CD4-positive, CD25-positive, alpha-beta regulatory T cell (primary cell): ENCODE measurements at regions not wholly inside any gene's neighbourhood (a gene's known extent, or its start where the extent isn't known, plus 50 kb on each side); places are given as distances from the start of the nearest gene placed in this dataset.
"Not testable (repeated sequence)": the region's sequence is repeated elsewhere in the genome, so short reads cannot be mapped to it uniquely, and the experiment has no call there.

Experiments used
- ATAC-seq, 2 donors: fragments of 150-1000 bp; cut with Tn5 transposase; one replicate each; pipeline ENCODE4 v1.10.0; 2021; ENCODE audit warnings: low read depth in 2 of 2, moderate number of reproducible peaks in 2 of 2, moderate library complexity in 1 of 2
- DNase-seq, 3 donors: peaks; one replicate each; pipeline versions ENCODE4 v3.0.0 to v3.0.0-alpha.2; 2012 to 2022; ENCODE audit warnings: mixed read lengths in 1 of 3
- H3K27ac ChIP-seq: one replicate; pipeline ENCODE4 v1.7.0; 2013; ENCODE audit warnings: mild to moderate bottlenecking, low read length; ENCODE audit not compliant: insufficient read depth, poor library complexity, severe bottlenecking
- H3K27me3 ChIP-seq: one replicate; pipeline ENCODE4 v1.7.0; 2013; ENCODE audit warnings: low read length; ENCODE audit not compliant: control insufficient read depth, insufficient read depth
- H3K36me3 ChIP-seq: one replicate; pipeline ENCODE4 v1.7.0; 2013; ENCODE audit warnings: mild to moderate bottlenecking, low read length, moderate library complexity; ENCODE audit not compliant: control insufficient read depth, insufficient read depth
- H3K4me1 ChIP-seq: 2 replicates; pipeline ENCODE4 v1.7.0; 2013; ENCODE audit warnings: mild to moderate bottlenecking, low read length; ENCODE audit not compliant: insufficient read depth, control insufficient read depth, poor library complexity, severe bottlenecking
- H3K4me3 ChIP-seq: one replicate; pipeline ENCODE4 v1.7.0; 2013; ENCODE audit warnings: low read depth, mild to moderate bottlenecking, low read length, moderate library complexity
- H3K9me3 ChIP-seq, 2 experiments: 1 replicate in 1 of 2; 2 replicates in 1 of 2; pipeline ENCODE4 v1.7.0; 2013; ENCODE audit warnings: low read length in 2 of 2, mild to moderate bottlenecking in 1 of 2, moderate library complexity in 1 of 2; ENCODE audit not compliant: control insufficient read depth in 2 of 2
- H3K27ac Mint-ChIP-seq, 3 donors: one replicate each; pipeline ENCODE4 v1.8.0; 2020 to 2022; ENCODE audit warnings: mild to moderate bottlenecking in 3 of 3, mixed read lengths in 3 of 3, moderate library complexity in 2 of 3
- H3K27me3 Mint-ChIP-seq: one replicate; pipeline ENCODE4 v1.8.0; 2022; ENCODE audit warnings: mild to moderate bottlenecking, mixed read lengths
- H3K36me3 Mint-ChIP-seq: one replicate; pipeline ENCODE4 v1.8.0; 2020; ENCODE audit warnings: mixed read lengths
- H3K4me1 Mint-ChIP-seq, 4 donors: one replicate each; pipeline ENCODE4 v1.8.0; 2020 to 2022; ENCODE audit warnings: mixed read lengths in 4 of 4, mild to moderate bottlenecking in 1 of 4
- H3K4me3 Mint-ChIP-seq, 4 donors: one replicate each; pipeline ENCODE4 v1.8.0; 2020 to 2022; ENCODE audit warnings: mild to moderate bottlenecking in 4 of 4, mixed read lengths in 4 of 4, moderate library complexity in 3 of 4
- H3K9me3 Mint-ChIP-seq, 7 donors: one replicate each; pipeline ENCODE4 v1.8.0; 2020 to 2022; ENCODE audit warnings: mixed read lengths in 7 of 7, mild to moderate bottlenecking in 3 of 7, moderate library complexity in 2 of 7

- H3K9me3 Mint-ChIP-seq, H3K4me3 ChIP-seq, H3K36me3 Mint-ChIP-seq, H3K9me3 ChIP-seq, H3K27me3 Mint-ChIP-seq, H3K27ac ChIP-seq, H3K36me3 ChIP-seq, H3K4me1 ChIP-seq, ATAC-seq, H3K27me3 ChIP-seq, H3K4me3 Mint-ChIP-seq: not testable (repeated sequence)
- Mint-ChIP-seq H3K27ac (peak overlapping the region in 1 of 3 donors; percentile 6), H3K4me1 (peaks cover 10 to 36% (median 18%) of the 10 kb centered on the region in 4 donors)
- DNase-seq, result peak in 1 of 3 donors; percentile 33
These were observed 76.9 kb upstream of the TNFSF11 start for GRCh38 chr13:42496926-42497554.

- no peak overlapping the region for H3K27ac Mint-ChIP-seq
- H3K4me1 ChIP-seq, result peaks cover 6% of the 10 kb centered on the region
- H3K4me1 Mint-ChIP-seq, result peaks cover 10 to 30% (median 18%) of the 10 kb centered on the region in 4 donors
- DNase-seq (peak in 1 of 3 donors; percentile 52), ATAC-seq (peak; percentile 47 to 60)
- H3K9me3 ChIP-seq, result no peaks in the 10 kb centered on the region
- peaks cover 0 to 3% (median 0%) of the 10 kb centered on the region in 7 donors for H3K9me3 Mint-ChIP-seq
- no peaks in the 10 kb centered on the region for H3K36me3 ChIP-seq
- H3K27me3 Mint-ChIP-seq, result peaks cover 4% of the 10 kb centered on the region
- H3K4me3 ChIP-seq, result no peak overlapping the region
- H3K27me3 ChIP-seq, result no peaks in the 10 kb centered on the region
- H3K4me3 Mint-ChIP-seq, result no peak overlapping the region
- no peak overlapping the region for H3K27ac ChIP-seq
- H3K36me3 Mint-ChIP-seq, result peaks cover 4% of the 10 kb centered on the region
These were observed 76.2 kb upstream of the TNFSF11 start for GRCh38 chr13:42497798-42498197.

- H3K27me3 ChIP-seq, result no peaks in the 10 kb centered on the region
- H3K9me3 ChIP-seq, result no peaks in the 10 kb centered on the region
- Mint-ChIP-seq H3K9me3 (peaks cover 0 to 3% (median 0%) of the 10 kb centered on the region in 7 donors), H3K27ac (no peak overlapping the region), H3K4me1 (peaks cover 10 to 29% (median 17%) of the 10 kb centered on the region in 4 donors), H3K27me3 (peaks cover 4% of the 10 kb centered on the region), H3K36me3 (peaks cover 4% of the 10 kb centered on the region), H3K4me3 (no peak overlapping the region)
- peak in 1 of 3 donors; percentile 20 for DNase-seq
- H3K4me1 ChIP-seq, result peaks cover 6% of the 10 kb centered on the region
- ATAC-seq, result no peak
- H3K36me3 ChIP-seq, result no peaks in the 10 kb centered on the region
- no peak overlapping the region for H3K4me3 ChIP-seq
- H3K27ac ChIP-seq, result no peak overlapping the region
These were observed 75.4 kb upstream of the TNFSF11 start for GRCh38 chr13:42498521-42498920.
